ENCODE measurements at regions not wholly inside any gene's neighbourhood (a gene's known extent, or its start where the extent isn't known, plus 50 kb on each side); places are given as distances from the start of the nearest gene placed in this dataset.
"Not testable (repeated sequence)": the region's sequence is repeated elsewhere in the genome, so short reads cannot be mapped to it uniquely, and the experiment has no call there.

DNA sequence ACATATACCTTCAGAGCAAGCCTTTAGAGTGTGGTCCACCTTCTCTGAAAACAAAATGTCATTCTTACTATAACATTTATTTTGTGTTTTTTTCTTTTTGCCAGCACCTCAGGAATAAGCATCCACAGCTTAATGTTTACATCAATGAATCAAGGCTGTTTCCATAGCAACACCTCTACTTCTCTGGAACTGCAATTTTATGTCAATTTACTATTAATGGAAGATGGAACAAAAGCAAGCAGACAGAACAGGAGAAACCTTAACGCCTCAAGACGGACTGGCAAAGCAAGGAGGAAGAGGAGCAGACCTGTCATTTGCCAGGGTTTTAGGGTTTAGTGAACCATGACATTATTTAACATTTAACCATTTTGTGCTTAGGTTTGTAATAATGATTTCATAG lies 63.1 kb downstream of the PRR15 start:
- H3K27ac ChIP-seq = no peak overlapping the region
- ATAC-seq (ENCODE audit: insufficient number of reproducible peaks, low FRiP score, low read depth) (no peak), DNase-seq (ENCODE audit: low spot score) (no peak)
- no peaks in the 10 kb centered on the region for H3K27me3 ChIP-seq (replicated peaks; ENCODE audit: insufficient read depth)
- H3K9me3 ChIP-seq = no peaks in the 10 kb centered on the region
- H3K4me3 ChIP-seq = no peak overlapping the region
- H3K4me1 ChIP-seq (ENCODE audit: control insufficient read depth in 1 of 2, low read depth in 2 of 2) = no peaks in the 10 kb centered on the region
- no peak for TF ChIP-seq CTCF (IDR thresholded peaks at IDR 0.05)
- no peaks in the 10 kb centered on the region for H3K36me3 ChIP-seq

DNA sequence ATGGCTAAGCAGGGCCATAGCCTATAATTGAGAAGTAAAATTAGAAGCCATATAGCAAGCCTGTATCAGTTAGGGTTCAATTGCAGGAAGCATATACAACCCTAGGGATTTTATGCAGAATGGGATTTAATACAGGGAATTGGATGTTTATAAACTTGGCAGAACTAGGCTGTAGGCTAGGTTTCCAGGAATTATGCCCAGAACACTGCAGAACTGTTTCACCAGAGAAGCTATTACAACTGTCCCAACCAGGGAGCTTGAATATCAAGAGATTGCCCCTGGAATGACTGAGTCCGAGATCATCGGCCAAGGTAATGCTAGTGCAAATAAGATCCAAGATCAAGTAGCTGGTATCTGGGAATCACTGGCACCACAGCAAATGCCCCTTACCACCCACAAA lies 64.0 kb downstream of the PRR15 start:
- no peak for ATAC-seq (ENCODE audit: insufficient number of reproducible peaks, low FRiP score, low read depth)
- H3K27me3 ChIP-seq (replicated peaks; ENCODE audit: insufficient read depth) = no peaks in the 10 kb centered on the region
- H3K27ac ChIP-seq = no peak overlapping the region
- no peak for DNase-seq (ENCODE audit: low spot score)
- H3K4me1 ChIP-seq (ENCODE audit: control insufficient read depth in 1 of 2, low read depth in 2 of 2) = no peaks in the 10 kb centered on the region
- no peaks in the 10 kb centered on the region for H3K36me3 ChIP-seq
- no peaks in the 10 kb centered on the region for H3K9me3 ChIP-seq
- TF ChIP-seq CTCF (IDR thresholded peaks at IDR 0.05) = no peak
- H3K4me3 ChIP-seq = no peak overlapping the region

GRCh38 chr7:29629507-29629906 lies 65.9 kb downstream of the PRR15 start:
- H3K27ac ChIP-seq = no peak overlapping the region
- no peaks in the 10 kb centered on the region for H3K9me3 ChIP-seq
- H3K36me3 ChIP-seq = no peaks in the 10 kb centered on the region
- no peak for ATAC-seq (ENCODE audit: insufficient number of reproducible peaks, low FRiP score, low read depth)
- no peak for DNase-seq (ENCODE audit: low spot score)
- no peaks in the 10 kb centered on the region for H3K4me1 ChIP-seq (ENCODE audit: control insufficient read depth in 1 of 2, low read depth in 2 of 2)
- H3K4me3 ChIP-seq = no peak overlapping the region
- H3K27me3 ChIP-seq (replicated peaks; ENCODE audit: insufficient read depth) = no peaks in the 10 kb centered on the region
- no peak for TF ChIP-seq CTCF (IDR thresholded peaks at IDR 0.05)

- not testable (repeated sequence) for ATAC-seq (ENCODE audit: insufficient number of reproducible peaks, low FRiP score, low read depth); H3K36me3 ChIP-seq; H3K9me3 ChIP-seq; H3K27me3 ChIP-seq (replicated peaks; ENCODE audit: insufficient read depth); H3K4me3 ChIP-seq; H3K4me1 ChIP-seq (ENCODE audit: control insufficient read depth in 1 of 2, low read depth in 2 of 2); DNase-seq (ENCODE audit: low spot score); H3K27ac ChIP-seq
- peak; percentile 34 for TF ChIP-seq CTCF (IDR thresholded peaks at IDR 0.05)
Measured at GRCh38 chr7:29635067-29636008, 71.7 kb downstream of the PRR15 start.

GRCh38 chr7:29636009-29636351 lies 72.3 kb downstream of the PRR15 start:
- ATAC-seq (ENCODE audit: insufficient number of reproducible peaks, low FRiP score, low read depth) (no peak), DNase-seq (ENCODE audit: low spot score) (no peak)
- H3K9me3 ChIP-seq = no peaks in the 10 kb centered on the region
- no peaks in the 10 kb centered on the region for H3K27me3 ChIP-seq (replicated peaks; ENCODE audit: insufficient read depth)
- H3K4me1 ChIP-seq (ENCODE audit: control insufficient read depth in 1 of 2, low read depth in 2 of 2) = peaks cover 0 to 4% of the 10 kb centered on the region in 2 donors
- no peak overlapping the region for H3K4me3 ChIP-seq
- no peaks in the 10 kb centered on the region for H3K36me3 ChIP-seq
- TF ChIP-seq CTCF (IDR thresholded peaks at IDR 0.05) = no peak
- H3K27ac ChIP-seq = no peak overlapping the region

Data from thoracic aorta (tissue), 2 donors.